GM21717 (cell line): ENCODE measurements at regions not wholly inside any gene's neighbourhood (a gene's known extent, or its start where the extent isn't known, plus 50 kb on each side); places are given as distances from the start of the nearest gene placed in this dataset.
A peak's percentile ranks its signal among the peaks of the same experiment; 100 is the strongest.
"Not testable (repeated sequence)": the region's sequence is repeated elsewhere in the genome, so short reads cannot be mapped to it uniquely, and the experiment has no call there.

ENCODE experiments used
- ATAC-seq: cut with Tn5 transposase; IDR thresholded peaks from one replicate; pipeline ENCODE4 v1.9.1; 2021; ENCODE audit warnings: mild to moderate bottlenecking, moderate library complexity; ENCODE audit not compliant: unreplicated experiment

- no peak for ATAC-seq
Observed at GRCh38 chr10:25707976-25708671, 225.9 kb upstream of the MYO3A start.

DNA sequence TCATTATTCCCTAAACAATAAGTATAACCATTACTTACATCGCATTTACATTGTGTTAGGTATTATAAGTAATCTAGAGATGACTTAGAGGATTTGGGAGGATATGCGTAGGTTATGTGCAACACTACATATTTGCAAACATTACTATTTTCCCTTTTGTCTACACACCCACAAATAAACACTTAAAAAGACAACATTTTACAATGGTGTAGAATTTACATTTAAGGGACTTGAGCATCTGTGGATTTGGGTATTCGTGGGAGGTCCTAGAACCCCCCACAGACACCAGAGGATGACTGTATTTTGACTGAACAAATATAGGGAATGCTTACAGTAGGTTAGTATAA lies 220.2 kb upstream of the MYO3A start:
- ATAC-seq: no peak

DNA sequence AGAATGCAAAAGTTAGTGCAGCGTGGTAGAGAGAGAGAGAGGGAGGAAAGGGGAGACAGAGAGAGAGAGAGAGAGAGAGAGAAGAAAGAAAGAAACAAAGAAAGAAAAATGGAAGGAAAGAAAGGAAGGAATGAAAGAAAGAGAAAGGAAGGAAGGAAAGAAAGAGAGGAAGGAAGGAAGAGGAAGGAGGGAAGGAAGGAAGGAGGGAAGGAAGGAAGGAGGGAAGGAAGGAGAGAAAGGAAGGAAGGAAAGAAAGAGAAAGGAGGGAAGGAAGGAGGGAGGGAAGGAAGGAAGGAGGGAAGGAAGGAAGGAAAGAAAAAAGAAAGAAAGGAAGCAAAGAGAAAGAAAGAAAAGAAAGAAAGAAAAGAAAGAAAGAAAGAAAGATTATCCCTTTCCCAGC lies 209.8 kb upstream of the MYO3A start:
- no peak for ATAC-seq

DNA sequence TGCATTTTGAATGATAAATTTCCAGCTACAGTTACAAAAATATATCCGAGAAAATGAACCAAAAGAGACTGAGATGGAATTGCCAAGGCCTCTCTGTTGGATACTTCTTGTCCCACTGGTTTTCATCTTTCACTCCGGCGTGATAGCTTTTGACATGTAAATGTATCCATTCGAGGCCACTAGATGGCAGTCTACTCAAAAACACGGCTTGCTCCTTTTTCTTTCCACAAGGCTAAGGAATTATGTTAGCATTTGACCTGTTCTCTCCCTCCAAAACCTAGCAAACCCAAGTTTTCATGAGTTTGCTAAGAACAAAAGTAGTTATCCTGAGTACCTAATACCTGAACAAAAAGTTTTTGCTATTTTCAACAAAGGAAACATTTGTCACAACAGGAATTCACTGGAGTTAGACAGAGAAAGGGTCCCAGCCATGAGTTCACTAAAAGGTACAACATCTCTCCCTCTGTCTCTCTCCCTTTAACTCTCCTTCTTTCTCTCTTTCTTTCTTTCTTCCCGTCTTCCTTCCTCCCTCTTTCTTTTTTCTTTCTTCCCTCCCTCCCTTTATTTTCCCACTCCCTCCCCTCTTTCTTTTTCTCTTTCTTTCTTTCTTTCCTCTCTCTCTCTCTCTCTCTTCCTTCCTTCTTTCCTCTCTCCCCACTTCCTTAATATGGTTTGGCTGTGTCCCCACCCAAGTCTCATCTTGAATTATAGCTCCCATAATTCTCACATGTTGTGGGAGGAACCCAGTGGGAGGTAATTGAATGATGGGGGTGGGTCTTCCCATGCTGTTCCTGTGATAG lies 207.9 kb upstream of the MYO3A start:
- ATAC-seq: peak; percentile 63

DNA sequence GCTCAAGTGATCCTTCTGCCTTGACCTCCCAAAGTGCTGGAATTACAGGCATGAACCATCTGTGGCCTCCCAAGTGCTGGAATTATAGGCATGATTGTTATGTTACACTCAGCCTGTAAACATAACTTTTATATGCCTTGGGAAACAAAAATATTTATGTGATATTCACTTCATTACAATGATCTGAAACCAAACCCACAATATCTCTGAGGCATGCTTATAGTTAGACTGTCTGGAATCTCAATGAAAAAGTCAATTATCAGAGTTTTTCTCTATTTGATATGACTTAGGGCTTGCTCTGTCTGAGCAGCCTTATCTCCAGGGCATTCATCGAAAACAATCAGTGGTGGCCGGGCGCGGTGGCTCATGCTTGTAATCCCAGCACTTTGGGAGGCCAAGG lies 195.3 kb upstream of the MYO3A start:
- ATAC-seq: no peak

DNA sequence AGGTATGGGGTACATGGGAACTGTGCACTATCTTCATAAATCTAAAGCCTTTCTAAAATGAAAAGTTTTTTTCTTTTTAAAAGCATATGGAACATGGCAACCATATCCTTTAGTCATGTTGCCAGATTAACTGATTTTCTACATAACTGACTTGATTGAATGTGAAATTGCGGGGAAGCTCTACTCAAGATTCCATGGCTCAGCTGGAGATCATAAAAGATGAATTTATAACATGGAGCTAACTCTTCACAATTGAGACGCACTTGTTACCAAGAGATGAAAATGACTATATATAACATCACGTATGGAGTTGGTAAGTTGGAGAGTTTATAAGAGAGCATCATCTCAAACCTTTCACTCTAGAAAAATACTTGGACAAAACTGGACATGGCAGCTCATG lies 190.2 kb upstream of the MYO3A start:
- ATAC-seq: no peak

- ATAC-seq: no peak
Observed at GRCh38 chr10:25744574-25744973, 189.5 kb upstream of the MYO3A start.

GRCh38 chr10:25745976-25746375 lies 188.1 kb upstream of the MYO3A start:
- no peak for ATAC-seq

GRCh38 chr10:25747084-25747483 lies 186.9 kb upstream of the MYO3A start:
- no peak for ATAC-seq

DNA sequence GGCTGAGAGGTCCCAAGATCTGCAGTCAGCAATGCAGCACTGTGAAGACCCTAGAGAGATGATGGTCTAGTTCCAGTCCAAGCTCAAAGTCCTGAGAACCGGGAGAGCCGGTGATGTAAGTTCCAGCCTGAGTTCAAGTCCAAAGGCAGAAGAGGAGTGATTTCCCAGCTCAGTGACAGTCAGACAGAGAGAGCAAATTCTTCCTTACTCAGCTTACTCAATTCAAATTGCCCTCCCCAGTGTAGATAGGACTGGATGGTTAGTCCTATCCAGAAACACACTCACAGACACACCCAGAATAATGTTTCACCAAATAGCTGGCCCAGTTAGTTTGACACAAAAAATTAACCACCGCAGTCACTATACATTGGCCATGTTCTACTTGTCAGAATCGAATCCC lies 185.5 kb upstream of the MYO3A start:
- ATAC-seq: no peak

GRCh38 chr10:25753776-25754175 lies 180.3 kb upstream of the MYO3A start:
- no peak for ATAC-seq

DNA sequence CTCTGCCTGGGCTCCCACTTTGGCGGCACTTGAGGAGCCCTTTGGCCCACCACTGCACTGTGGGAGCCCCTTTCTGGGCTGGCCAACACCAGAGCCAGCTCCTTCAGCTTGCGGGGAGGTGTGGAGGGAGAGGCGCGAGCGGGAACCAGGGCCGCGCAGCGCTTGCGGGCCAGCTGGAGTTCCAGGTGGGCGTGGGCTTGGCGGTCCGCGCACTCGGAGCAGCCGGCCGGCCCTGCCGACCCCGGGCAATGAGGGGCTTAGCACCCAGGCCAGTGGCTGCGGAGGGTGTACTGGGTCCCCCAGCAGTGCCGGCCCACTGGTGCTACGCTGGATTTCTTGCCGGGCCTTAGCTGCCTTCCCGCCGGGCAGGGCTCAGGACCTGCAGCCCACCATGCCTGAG lies 178.2 kb upstream of the MYO3A start:
- not testable (repeated sequence) for ATAC-seq

- no peak for ATAC-seq
Observed at GRCh38 chr10:25756784-25757183, 177.2 kb upstream of the MYO3A start.

DNA sequence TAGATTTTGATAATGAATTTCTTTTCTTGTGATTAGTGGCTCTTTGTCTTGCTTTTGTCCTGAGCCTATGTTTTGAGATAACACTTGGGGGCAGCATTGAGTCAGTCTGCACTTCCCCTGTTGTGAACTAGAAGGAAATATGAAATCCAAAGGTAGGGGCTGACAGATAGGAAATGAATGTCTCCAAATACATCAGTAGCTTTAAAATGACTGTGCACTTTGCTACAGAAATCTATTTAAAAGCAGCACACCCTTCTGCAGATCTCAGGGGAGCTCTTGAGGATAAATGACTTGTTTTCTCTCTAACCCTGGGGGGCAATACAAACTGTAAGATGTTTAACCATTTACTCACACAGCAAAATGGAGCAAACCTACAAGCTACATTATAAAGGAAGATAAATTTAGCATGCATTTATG lies 176.0 kb upstream of the MYO3A start:
- no peak for ATAC-seq

GRCh38 chr10:25758511-25758910 lies 175.5 kb upstream of the MYO3A start:
- ATAC-seq: no peak

DNA sequence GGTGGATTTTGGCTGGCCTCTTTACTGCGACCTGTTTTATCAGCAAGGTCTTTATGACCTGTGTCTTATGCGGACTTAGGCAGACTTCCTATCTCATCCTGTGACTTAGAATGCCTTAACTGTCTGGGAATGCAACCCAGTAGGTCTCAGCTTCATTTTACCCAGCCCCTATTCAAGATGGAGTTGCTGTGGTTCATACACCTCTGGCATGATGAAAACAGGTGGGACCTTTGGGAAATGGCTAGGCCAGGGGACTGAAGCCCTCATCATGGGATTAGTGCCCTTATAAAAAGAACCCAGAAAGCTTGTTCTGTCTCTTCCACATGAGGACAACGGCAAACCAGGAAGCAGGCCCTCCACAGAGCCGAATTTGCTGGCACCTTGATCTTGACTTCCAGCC lies 172.1 kb upstream of the MYO3A start:
- ATAC-seq: no peak

- ATAC-seq: no peak
Observed at GRCh38 chr10:25766213-25766612, 167.8 kb upstream of the MYO3A start.

DNA sequence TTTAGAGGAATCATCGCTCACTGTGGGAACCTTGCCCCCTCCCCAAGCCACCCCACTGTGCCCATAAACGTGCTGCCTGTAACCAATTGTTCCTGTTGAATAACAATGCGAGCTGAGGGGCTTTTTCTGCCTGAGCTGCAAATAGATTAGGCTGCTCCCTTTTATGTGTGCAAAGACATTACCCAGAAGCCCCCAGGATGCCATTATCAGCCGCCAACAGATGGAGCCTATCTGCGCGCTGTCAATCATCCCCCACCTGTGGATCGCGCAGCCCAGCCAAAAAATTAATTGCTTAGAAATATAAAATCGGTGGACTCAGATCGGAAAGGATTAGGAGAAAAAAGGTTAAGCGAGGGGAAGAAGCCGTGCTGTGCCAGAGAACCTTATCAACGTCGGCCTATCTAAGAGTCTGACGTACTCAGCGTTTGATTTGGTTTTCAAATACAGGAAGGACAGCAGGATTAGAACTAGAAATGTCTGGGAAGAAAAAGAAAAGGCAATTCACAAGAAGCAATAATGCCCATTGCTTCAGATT lies 167.3 kb upstream of the MYO3A start:
- ATAC-seq: no peak

DNA sequence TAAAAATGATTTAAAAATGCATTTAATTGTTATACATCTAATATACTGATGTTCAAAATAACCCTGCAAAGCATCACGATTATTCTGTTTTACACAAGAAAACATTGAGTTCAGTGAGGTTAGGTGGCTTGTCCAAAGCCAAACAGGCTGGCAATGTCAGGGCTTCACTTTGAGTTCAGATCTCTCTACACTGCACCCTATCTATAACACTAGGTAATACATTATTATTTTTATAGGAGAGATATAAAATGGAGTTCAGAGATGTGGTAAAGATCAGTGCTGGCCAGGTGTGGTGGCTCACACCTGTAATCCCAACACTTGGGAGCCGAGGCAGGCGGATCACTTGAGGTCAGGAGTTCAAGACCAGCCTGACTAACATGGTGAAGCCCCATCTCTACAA lies 165.9 kb upstream of the MYO3A start:
- ATAC-seq: no peak

GRCh38 chr10:25778646-25779045 lies 155.4 kb upstream of the MYO3A start:
- no peak for ATAC-seq

GRCh38 chr10:25786161-25786560 lies 147.9 kb upstream of the MYO3A start:
- no peak for ATAC-seq

GRCh38 chr10:25786899-25787298 lies 147.1 kb upstream of the MYO3A start:
- ATAC-seq: no peak
